GM23248 (cell line): ENCODE measurements at regions not wholly inside any gene's neighbourhood (a gene's known extent, or its start where the extent isn't known, plus 50 kb on each side); places are given as distances from the start of the nearest gene placed in this dataset.

Experiments
- EZH2 ChIP-seq: fragments of 200-600 bp; sonication (generic); IDR thresholded peaks from 2 replicates; pipeline ENCODE4 v1.6.1; 2018; ENCODE audit warnings: antibody characterized with exemption, mild to moderate bottlenecking; ENCODE audit not compliant: insufficient read depth, poor library complexity, severe bottlenecking
- EZH2phosphoT487 ChIP-seq: fragments of 200-600 bp; sonication (generic); IDR thresholded peaks from 2 replicates; pipeline ENCODE4 v1.6.1; 2018; ENCODE audit warnings: antibody characterized with exemption, moderate library complexity, mild to moderate bottlenecking, low read depth; ENCODE audit not compliant: insufficient read depth

GRCh38 chr12:76268267-76268666 is 79.9 kb downstream of the BBS10 start:
- no peak for TF ChIP-seq EZH2
- TF ChIP-seq EZH2phosphoT487 = no peak
